ENCODE measurements at regions not wholly inside any gene's neighbourhood (a gene's known extent, or its start where the extent isn't known, plus 50 kb on each side); places are given as distances from the start of the nearest gene placed in this dataset.
"Not testable (repeated sequence)": the region's sequence is repeated elsewhere in the genome, so short reads cannot be mapped to it uniquely, and the experiment has no call there.

DNA sequence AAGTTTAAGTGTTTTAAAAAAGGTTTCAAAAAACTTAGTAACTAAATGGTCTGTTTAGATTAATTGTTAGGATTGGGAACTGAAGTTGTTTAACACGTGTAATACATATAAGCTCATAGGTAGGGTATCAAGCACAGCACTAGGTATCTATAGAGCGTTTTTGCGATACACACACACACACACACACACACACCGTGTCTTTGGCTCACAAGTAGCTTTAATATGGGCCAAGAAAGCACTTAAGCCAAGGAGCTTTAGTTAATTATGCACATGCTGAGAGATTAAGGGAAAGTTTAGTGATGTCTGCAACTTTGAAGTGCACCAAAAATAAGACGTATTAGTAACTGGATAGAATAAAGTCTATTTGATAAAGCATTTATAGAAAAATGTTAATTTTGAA, 93.8 kb upstream of the CNTNAP2 start:
- no peak for DNase-seq (ENCODE audit: low spot score)
- intact Hi-C loops (cut with micrococcal nuclease; ENCODE audit: unreplicated experiment): no loop called here
- Histone ChIP-seq H3K4me2 (ENCODE audit: low read length) (no peak overlapping the region), H3K9me3 (ENCODE audit: low read length) (peaks cover 21% of the 10 kb centered on the region; the same call in 1 of the 2 replicates), H3K36me3 (ENCODE audit: insufficient read depth, low read length) (no peaks in the 10 kb centered on the region), H3K27ac (ENCODE audit: low read depth, low read length, poor library complexity, severe bottlenecking) (no peak overlapping the region), H3K79me2 (ENCODE audit: insufficient read depth, low read depth, low read length) (no peaks in the 10 kb centered on the region), H3K4me3 (ENCODE audit: low read depth, low read length, poor library complexity, severe bottlenecking) (no peak overlapping the region), H3K4me1 (ENCODE audit: insufficient read depth, low read length, poor library complexity, severe bottlenecking) (no peaks in the 10 kb centered on the region), H3K9me2 (ENCODE audit: insufficient read depth, low read length) (no peaks in the 10 kb centered on the region), H2AFZ (ENCODE audit: low read length) (no peak overlapping the region), H4K20me1 (ENCODE audit: insufficient read depth, low read length) (no peaks in the 10 kb centered on the region)
- ChIA-PET CTCF (ENCODE audit: unreplicated experiment) (interaction anchor here (0.6 kb wide), 1 partner anchor 14 kb away, joined by 4 read pairs; no protein-coding TSS in a partner anchor), POLR2A (interaction anchor here (0.6 to 1.1 kb wide), 4 partner anchors 10 to 603 kb away, joined by 3 read pairs; no protein-coding TSS in a partner anchor)
- no TSS peak for BruUV-seq (replicated peaks)
- TF ChIP-seq EZH2phosphoT487 (IDR thresholded peaks at IDR 0.05; ENCODE audit: borderline replicate concordance, low read depth, low read length): no peak
- TF ChIP-seq, protein P1, sequence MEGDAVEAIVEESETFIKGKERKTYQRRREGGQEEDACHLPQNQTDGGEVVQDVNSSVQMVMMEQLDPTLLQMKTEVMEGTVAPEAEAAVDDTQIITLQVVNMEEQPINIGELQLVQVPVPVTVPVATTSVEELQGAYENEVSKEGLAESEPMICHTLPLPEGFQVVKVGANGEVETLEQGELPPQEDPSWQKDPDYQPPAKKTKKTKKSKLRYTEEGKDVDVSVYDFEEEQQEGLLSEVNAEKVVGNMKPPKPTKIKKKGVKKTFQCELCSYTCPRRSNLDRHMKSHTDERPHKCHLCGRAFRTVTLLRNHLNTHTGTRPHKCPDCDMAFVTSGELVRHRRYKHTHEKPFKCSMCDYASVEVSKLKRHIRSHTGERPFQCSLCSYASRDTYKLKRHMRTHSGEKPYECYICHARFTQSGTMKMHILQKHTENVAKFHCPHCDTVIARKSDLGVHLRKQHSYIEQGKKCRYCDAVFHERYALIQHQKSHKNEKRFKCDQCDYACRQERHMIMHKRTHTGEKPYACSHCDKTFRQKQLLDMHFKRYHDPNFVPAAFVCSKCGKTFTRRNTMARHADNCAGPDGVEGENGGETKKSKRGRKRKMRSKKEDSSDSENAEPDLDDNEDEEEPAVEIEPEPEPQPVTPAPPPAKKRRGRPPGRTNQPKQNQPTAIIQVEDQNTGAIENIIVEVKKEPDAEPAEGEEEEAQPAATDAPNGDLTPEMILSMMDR (conservative IDR thresholded peaks at IDR 0.05; ENCODE audit: low read length): no peak

DNA sequence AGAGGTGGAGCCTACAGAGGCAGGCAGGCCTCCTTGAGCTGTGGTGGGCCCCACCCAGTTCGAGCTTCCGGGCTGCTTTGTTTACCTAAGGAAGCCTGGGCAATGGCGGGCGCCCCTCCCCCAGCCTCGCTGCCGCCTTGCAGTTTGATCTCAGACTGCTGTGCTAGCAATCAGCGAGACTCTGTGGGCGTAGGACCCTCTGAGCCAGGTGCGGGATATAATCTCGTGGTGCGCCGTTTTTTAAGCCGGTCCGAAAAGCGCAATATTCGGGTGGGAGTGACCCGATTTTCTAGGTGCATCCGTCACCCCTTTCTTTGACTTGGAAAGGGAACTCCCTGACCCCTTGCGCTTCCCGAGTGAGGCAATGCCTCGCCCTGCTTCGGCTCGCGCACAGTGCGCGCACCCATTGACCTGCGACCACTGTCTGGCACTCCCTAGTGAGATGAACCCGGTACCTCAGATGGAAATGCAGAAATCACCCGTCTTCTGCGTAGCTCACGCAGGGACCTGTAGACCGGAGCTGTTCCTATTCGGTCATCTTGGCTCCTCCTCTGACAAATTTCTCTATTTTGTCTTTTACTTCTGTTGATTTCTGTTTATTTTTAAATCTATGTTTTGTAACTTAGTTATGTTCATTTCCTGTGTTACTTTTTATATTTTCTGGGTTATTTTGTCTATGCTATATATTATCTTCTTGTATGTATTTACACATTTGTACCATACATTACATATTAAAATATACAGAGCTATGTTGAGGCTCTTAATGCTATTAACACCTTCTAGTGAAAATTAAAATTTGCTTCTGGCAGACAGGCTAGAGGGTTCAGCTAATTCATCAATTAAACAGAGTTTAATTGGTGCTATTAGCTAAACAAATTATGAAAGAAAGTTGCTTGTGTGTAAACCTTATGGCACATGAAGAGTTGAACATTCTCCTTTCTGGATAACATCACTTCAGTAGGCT, 97.3 kb upstream of the CNTNAP2 start:
- H3K27ac ChIP-seq (ENCODE audit: low read depth, low read length, poor library complexity, severe bottlenecking); DNase-seq (ENCODE audit: low spot score); H3K4me1 ChIP-seq (ENCODE audit: insufficient read depth, low read length, poor library complexity, severe bottlenecking); H3K79me2 ChIP-seq (ENCODE audit: insufficient read depth, low read depth, low read length); H3K4me2 ChIP-seq (ENCODE audit: low read length); H3K4me3 ChIP-seq (ENCODE audit: low read depth, low read length, poor library complexity, severe bottlenecking); CTCF ChIA-PET (ENCODE audit: unreplicated experiment); H4K20me1 ChIP-seq (ENCODE audit: insufficient read depth, low read length); H3K9me2 ChIP-seq (ENCODE audit: insufficient read depth, low read length); H3K9me3 ChIP-seq (ENCODE audit: low read length); H3K36me3 ChIP-seq (ENCODE audit: insufficient read depth, low read length); H2AFZ ChIP-seq (ENCODE audit: low read length); intact Hi-C loops (cut with micrococcal nuclease; ENCODE audit: unreplicated experiment); BruUV-seq (replicated peaks): not testable (repeated sequence)
- POLR2A ChIA-PET: interaction anchor here (0.7 to 1.2 kb wide), 3 partner anchors 12 to 126 kb away, joined by 3 read pairs; no protein-coding TSS in a partner anchor

DNA sequence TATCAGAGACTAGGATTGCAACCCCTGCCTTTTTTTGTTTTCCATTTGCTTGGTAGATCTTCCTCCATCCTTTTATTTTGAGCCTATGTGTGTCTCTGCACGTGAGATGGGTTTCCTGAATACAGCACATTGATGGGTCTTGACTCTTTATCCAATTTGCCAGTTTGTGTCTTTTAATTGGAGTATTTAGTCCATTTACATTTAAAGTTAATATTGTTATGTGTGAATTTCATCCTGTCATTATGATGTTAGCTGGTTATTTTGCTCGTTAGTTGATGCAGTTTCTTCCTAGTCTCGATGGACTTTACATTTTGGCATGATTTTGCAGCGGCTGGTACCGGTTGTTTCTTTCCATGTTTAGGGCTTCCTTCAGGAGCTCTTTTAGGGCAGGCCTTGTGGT, 99.2 kb upstream of the CNTNAP2 start:
- H3K36me3 ChIP-seq (ENCODE audit: insufficient read depth, low read length); H3K9me2 ChIP-seq (ENCODE audit: insufficient read depth, low read length); H3K79me2 ChIP-seq (ENCODE audit: insufficient read depth, low read depth, low read length); BruUV-seq (replicated peaks); H3K4me1 ChIP-seq (ENCODE audit: insufficient read depth, low read length, poor library complexity, severe bottlenecking); H3K4me2 ChIP-seq (ENCODE audit: low read length); POLR2A ChIA-PET; DNase-seq (ENCODE audit: low spot score); H3K9me3 ChIP-seq (ENCODE audit: low read length); H4K20me1 ChIP-seq (ENCODE audit: insufficient read depth, low read length); H3K27ac ChIP-seq (ENCODE audit: low read depth, low read length, poor library complexity, severe bottlenecking); H3K4me3 ChIP-seq (ENCODE audit: low read depth, low read length, poor library complexity, severe bottlenecking); CTCF ChIA-PET (ENCODE audit: unreplicated experiment); intact Hi-C loops (cut with micrococcal nuclease; ENCODE audit: unreplicated experiment); H2AFZ ChIP-seq (ENCODE audit: low read length): not testable (repeated sequence)

DNA sequence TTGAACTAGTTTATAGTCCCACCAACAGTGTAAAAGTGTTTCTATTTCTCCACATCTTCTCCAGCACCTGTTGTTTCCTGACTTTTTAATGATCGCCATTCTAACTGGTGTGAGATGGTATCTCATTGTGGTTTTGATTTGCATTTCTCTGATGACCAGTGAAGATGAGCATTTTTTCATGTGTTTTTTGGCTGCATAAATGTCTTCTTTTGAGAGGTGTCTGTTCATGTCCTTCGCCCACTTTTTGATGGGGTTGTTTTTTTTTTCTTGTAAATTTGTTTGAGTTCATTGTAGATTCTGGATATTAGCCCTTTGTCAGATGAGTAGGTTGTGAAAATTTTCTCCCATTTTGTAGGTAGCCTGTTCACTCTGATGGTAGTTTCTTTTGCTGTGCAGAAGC, 102.4 kb upstream of the CNTNAP2 start:
- H3K4me3 ChIP-seq (ENCODE audit: low read depth, low read length, poor library complexity, severe bottlenecking); H3K9me3 ChIP-seq (ENCODE audit: low read length); BruUV-seq (replicated peaks); H3K27ac ChIP-seq (ENCODE audit: low read depth, low read length, poor library complexity, severe bottlenecking); H3K79me2 ChIP-seq (ENCODE audit: insufficient read depth, low read depth, low read length); H3K4me2 ChIP-seq (ENCODE audit: low read length); POLR2A ChIA-PET; intact Hi-C loops (cut with micrococcal nuclease; ENCODE audit: unreplicated experiment); H3K9me2 ChIP-seq (ENCODE audit: insufficient read depth, low read length); H4K20me1 ChIP-seq (ENCODE audit: insufficient read depth, low read length); H2AFZ ChIP-seq (ENCODE audit: low read length); DNase-seq (ENCODE audit: low spot score); CTCF ChIA-PET (ENCODE audit: unreplicated experiment); H3K36me3 ChIP-seq (ENCODE audit: insufficient read depth, low read length): not testable (repeated sequence)
- H3K4me1 ChIP-seq (ENCODE audit: insufficient read depth, low read length, poor library complexity, severe bottlenecking): peaks cover 14% of the 10 kb centered on the region

All from OCI-LY7 (cell line).